Ovary (tissue), 7 donors: ENCODE measurements at regions not wholly inside any gene's neighbourhood (a gene's known extent, or its start where the extent isn't known, plus 50 kb on each side); places are given as distances from the start of the nearest gene placed in this dataset.

Experiments used
- DNase-seq, 5 donors: peaks; one replicate each; pipeline ENCODE4 v3.0.0-alpha.2; 2019 to 2020
- H3K27ac ChIP-seq, 2 donors: fragments of 200-600 bp; one replicate each; pipeline versions ENCODE4 v1.5.1 to v1.8.0; 2019 to 2022
- H3K27me3 ChIP-seq: fragments of 200-600 bp; one replicate; pipeline ENCODE4 v1.8.0; 2022
- H3K36me3 ChIP-seq: fragments of 200-600 bp; sonication (generic); one replicate; pipeline ENCODE4 v1.5.1; 2019
- H3K4me1 ChIP-seq: one replicate; pipeline ENCODE4 v1.8.1; 2013; ENCODE audit warnings: mild to moderate bottlenecking, moderate library complexity; ENCODE audit not compliant: insufficient read depth
- H3K4me3 ChIP-seq: fragments of 200-600 bp; sonication (generic); one replicate; pipeline ENCODE4 v1.5.1; 2017
- H3K9me3 ChIP-seq, 2 donors: fragments of 200-600 bp in 1 of 2; sonication (generic) in 1 of 2; one replicate each; pipeline versions ENCODE4 v1.5.1 to v1.8.1; 2013 to 2019; ENCODE audit warnings: mild to moderate bottlenecking in 1 of 2, moderate library complexity in 1 of 2
- CTCF ChIP-seq, 3 donors: fragments of 450-650 bp in 2 of 3; fragments of 200-600 bp in 1 of 3; IDR thresholded peaks; one replicate each; pipeline versions ENCODE4 v1.5.1 to v1.8.0; 2016 to 2022; ENCODE audit warnings: antibody characterized with exemption in 3 of 3, mild to moderate bottlenecking in 1 of 3
- EP300 ChIP-seq: sonication (generic); formaldehyde crosslinking; IDR thresholded peaks from one replicate; pipeline ENCODE4 v1.6.1; 2017; ENCODE audit warnings: antibody characterized with exemption
- POLR2A ChIP-seq: fragments of 450-650 bp; IDR thresholded peaks from one replicate; pipeline ENCODE4 v1.6.1; 2017; ENCODE audit warnings: antibody characterized with exemption, mild to moderate bottlenecking, moderate library complexity
- WGBS, 3 donors: extraction: QIAGEN DNeasy Blood & Tissue Kit in 1 of 3; methylation state at CpG; one replicate each; pipeline versions ENCODE4 v1.1.5 to v1.1.7; 2013 to 2017; 5-methylcytosine and 5-hydroxymethylcytosine counted together
- intact Hi-C, 4 donors: fragments of 100-400 bp; cut with DNase I; formaldehyde crosslinking; loops; one replicate each; pipeline versions ENCODE4 v1.11.0 to v1.15.1; 2022 to 2023
- donor health status: DM: no; HTN: no; CAD: no; lungs with moderate emphysema.
- donor health status: DM: no; HTN: no; CAD: no.
- donor health status: Bipolar disorder and iron deficiency.
- donor health status: DM: no; HTN: no; CAD: no.
- donor health status: DM: yes; HTN: yes; CAD: no.

- Histone ChIP-seq H3K27ac (no peak overlapping the region), H3K4me1 (no peaks in the 10 kb centered on the region), H3K27me3 (no peaks in the 10 kb centered on the region), H3K4me3 (no peak overlapping the region), H3K9me3 (no peaks in the 10 kb centered on the region), H3K36me3 (no peaks in the 10 kb centered on the region)
- WGBS, 3 donors, result 92 to 94% (median 94%) methylated on average over 1 of the region's 1 CpG
- intact Hi-C loops, result no loop called here
- no peak for TF ChIP-seq POLR2A
- no peak for TF ChIP-seq CTCF (IDR thresholded peaks at IDR 0.05)
- no peak for DNase-seq
Measured at GRCh38 chr4:31141832-31142142, 421.6 kb downstream of the PCDH7 start.

- 90 to 93% (median 91%) methylated on average over 6 of the region's 6 CpGs for WGBS, 3 donors
- no peaks in the 10 kb centered on the region for H3K9me3 ChIP-seq
- H3K36me3 ChIP-seq, result no peaks in the 10 kb centered on the region
- H3K4me1 ChIP-seq, result no peaks in the 10 kb centered on the region
- no peak overlapping the region for H3K4me3 ChIP-seq
- intact Hi-C loops, result no loop called here
- no peak for DNase-seq
- H3K27me3 ChIP-seq, result peaks cover 3% of the 10 kb centered on the region
- H3K27ac ChIP-seq, result no peak overlapping the region
- TF ChIP-seq EP300, result no peak
- TF ChIP-seq CTCF (IDR thresholded peaks at IDR 0.05), result no peak
- TF ChIP-seq POLR2A, result no peak
Measured at GRCh38 chr4:31146366-31146765, 426.2 kb downstream of the PCDH7 start.

- Histone ChIP-seq H3K27ac (no peak overlapping the region), H3K9me3 (no peaks in the 10 kb centered on the region), H3K4me3 (no peak overlapping the region), H3K36me3 (no peaks in the 10 kb centered on the region), H3K4me1 (no peaks in the 10 kb centered on the region), H3K27me3 (peaks cover 3% of the 10 kb centered on the region)
- TF ChIP-seq EP300 (no peak), CTCF (IDR thresholded peaks at IDR 0.05) (no peak), POLR2A (no peak)
- 50 to 63% (median 57%) methylated on average over 1 of the region's 1 CpG for WGBS, 3 donors
- intact Hi-C loops, result no loop called here
- DNase-seq, result no peak
Measured at GRCh38 chr4:31148990-31149389, 428.8 kb downstream of the PCDH7 start.

- DNase-seq, result no peak
- Histone ChIP-seq H3K4me1 (no peaks in the 10 kb centered on the region), H3K27me3 (no peaks in the 10 kb centered on the region), H3K9me3 (no peaks in the 10 kb centered on the region), H3K36me3 (no peaks in the 10 kb centered on the region), H3K27ac (no peak overlapping the region), H3K4me3 (no peak overlapping the region)
- 85 to 88% (median 87%) methylated on average over 1 of the region's 1 CpG for WGBS, 3 donors
- TF ChIP-seq EP300, result no peak
- intact Hi-C loops, result no loop called here
Measured at GRCh38 chr4:31156221-31156620, 436.1 kb downstream of the PCDH7 start.

- no peak for DNase-seq
- TF ChIP-seq CTCF (IDR thresholded peaks at IDR 0.05), result no peak
- no peak for TF ChIP-seq EP300
- no peak for TF ChIP-seq POLR2A
- H3K36me3 ChIP-seq, result no peaks in the 10 kb centered on the region
- no peak overlapping the region for H3K4me3 ChIP-seq
- H3K27ac ChIP-seq, result no peak overlapping the region
- intact Hi-C loops, result no loop called here
- 82 to 87% (median 82%) methylated on average over 3 of the region's 3 CpGs for WGBS, 3 donors
- no peaks in the 10 kb centered on the region for H3K4me1 ChIP-seq
- H3K27me3 ChIP-seq, result no peaks in the 10 kb centered on the region
- H3K9me3 ChIP-seq, result no peaks in the 10 kb centered on the region
Measured at GRCh38 chr4:31160146-31160545, 440.0 kb downstream of the PCDH7 start.
